ENCODE measurements at regions not wholly inside any gene's neighbourhood (a gene's known extent, or its start where the extent isn't known, plus 50 kb on each side); places are given as distances from the start of the nearest gene placed in this dataset.

- no peak for TF ChIP-seq TCF7L2 (IDR thresholded peaks at IDR 0.05; ENCODE audit: borderline replicate concordance, extremely low read depth, insufficient read depth, insufficient read length)
- TF ChIP-seq, protein P1, sequence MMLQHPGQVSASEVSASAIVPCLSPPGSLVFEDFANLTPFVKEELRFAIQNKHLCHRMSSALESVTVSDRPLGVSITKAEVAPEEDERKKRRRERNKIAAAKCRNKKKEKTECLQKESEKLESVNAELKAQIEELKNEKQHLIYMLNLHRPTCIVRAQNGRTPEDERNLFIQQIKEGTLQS (IDR thresholded peaks at IDR 0.05) = no peak
- no peak for TF ChIP-seq SP1 (IDR thresholded peaks at IDR 0.05; ENCODE audit: low read depth)
- TF ChIP-seq ZNF274 (IDR thresholded peaks at IDR 0.05; ENCODE audit: low read depth, low read length) = no peak
Measured at GRCh38 chrX:138014577-138014976, 448.6 kb downstream of the ZIC3 start (continued).

DNA sequence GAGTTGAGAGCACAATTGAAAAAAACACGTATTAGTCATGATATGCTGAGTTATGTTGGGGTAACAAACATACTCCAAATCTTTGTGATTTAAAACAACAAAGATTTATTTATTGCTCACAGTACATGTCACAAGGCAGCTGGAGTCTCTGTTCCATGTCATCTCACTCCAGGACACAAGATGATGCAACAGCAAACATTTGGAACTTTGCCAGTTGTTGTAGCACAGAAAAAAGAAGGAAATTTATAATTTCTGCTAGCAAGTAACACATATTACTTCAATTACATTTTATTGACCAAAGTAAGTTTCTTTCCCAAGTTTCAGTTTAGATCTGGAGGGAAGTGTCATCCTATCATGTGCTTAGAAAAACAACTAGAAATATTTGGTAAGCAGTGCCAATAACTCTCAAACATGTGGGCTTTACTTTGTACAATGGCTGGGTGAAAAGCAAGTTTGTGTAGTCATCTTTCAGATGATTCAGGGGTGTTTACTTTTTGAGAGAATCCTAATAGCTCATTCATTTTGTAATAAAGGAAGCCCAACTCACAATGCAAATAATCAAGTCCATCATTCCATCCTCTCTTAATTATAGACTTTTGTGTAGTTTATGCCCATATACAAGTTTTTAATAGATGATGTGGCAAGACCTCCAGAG is 452.3 kb downstream of the ZIC3 start:
- Histone ChIP-seq H3K9ac (ENCODE audit: low read length) (no peak overlapping the region), H3K9me3 (ENCODE audit: control insufficient read depth in 1 of 2, insufficient read depth in 1 of 2, low read depth in 1 of 2, low read length in 2 of 2) (no peaks in the 10 kb centered on the region), H2AFZ (ENCODE audit: low read depth, low read length, poor library complexity, severe bottlenecking) (no peak overlapping the region), H3K4me1 (ENCODE audit: control insufficient read depth in 1 of 2, insufficient read depth in 2 of 2, low read length in 2 of 2) (no peaks in the 10 kb centered on the region), H3K9me2 (ENCODE audit: insufficient read depth) (no peaks in the 10 kb centered on the region), H3K4me2 (ENCODE audit: low read length) (no peak overlapping the region), H3K4me3 (replicated peaks in 1 of 2; ENCODE audit: low read depth in 1 of 2, low read length in 2 of 2) (no peak overlapping the region), H3K27ac (ENCODE audit: low read depth, low read length) (no peak overlapping the region), H4K20me1 (ENCODE audit: insufficient read depth) (no peaks in the 10 kb centered on the region), H3K79me2 (ENCODE audit: insufficient read depth, low read length) (no peaks in the 10 kb centered on the region), H3K27me3 (ENCODE audit: insufficient read depth, low read length) (no peaks in the 10 kb centered on the region), H3K36me3 (ENCODE audit: control insufficient read depth in 1 of 2, insufficient read depth in 2 of 2, low read length in 2 of 2) (no peaks in the 10 kb centered on the region)
- BruUV-seq (replicated peaks) = no TSS peak
- RAD21 ChIA-PET (ENCODE audit: low non-redundant PET in 1 of 2, low total read pairs in 2 of 2, uncharacterized antibody in 2 of 2, unreplicated experiment in 2 of 2) = no interaction called here
- TF ChIP-seq, protein P2, sequence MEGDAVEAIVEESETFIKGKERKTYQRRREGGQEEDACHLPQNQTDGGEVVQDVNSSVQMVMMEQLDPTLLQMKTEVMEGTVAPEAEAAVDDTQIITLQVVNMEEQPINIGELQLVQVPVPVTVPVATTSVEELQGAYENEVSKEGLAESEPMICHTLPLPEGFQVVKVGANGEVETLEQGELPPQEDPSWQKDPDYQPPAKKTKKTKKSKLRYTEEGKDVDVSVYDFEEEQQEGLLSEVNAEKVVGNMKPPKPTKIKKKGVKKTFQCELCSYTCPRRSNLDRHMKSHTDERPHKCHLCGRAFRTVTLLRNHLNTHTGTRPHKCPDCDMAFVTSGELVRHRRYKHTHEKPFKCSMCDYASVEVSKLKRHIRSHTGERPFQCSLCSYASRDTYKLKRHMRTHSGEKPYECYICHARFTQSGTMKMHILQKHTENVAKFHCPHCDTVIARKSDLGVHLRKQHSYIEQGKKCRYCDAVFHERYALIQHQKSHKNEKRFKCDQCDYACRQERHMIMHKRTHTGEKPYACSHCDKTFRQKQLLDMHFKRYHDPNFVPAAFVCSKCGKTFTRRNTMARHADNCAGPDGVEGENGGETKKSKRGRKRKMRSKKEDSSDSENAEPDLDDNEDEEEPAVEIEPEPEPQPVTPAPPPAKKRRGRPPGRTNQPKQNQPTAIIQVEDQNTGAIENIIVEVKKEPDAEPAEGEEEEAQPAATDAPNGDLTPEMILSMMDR (IDR thresholded peaks at IDR 0.05 in 2 of 3, conservative IDR thresholded peaks at IDR 0.05 in 1 of 3; ENCODE audit: borderline replicate concordance in 1 of 3, insufficient read depth in 1 of 3, low read depth in 2 of 3, low read length in 2 of 3) = no peak
- TF ChIP-seq ELF1 (IDR thresholded peaks at IDR 0.05; ENCODE audit: borderline replicate concordance, low read depth) (no peak), ZFX (IDR thresholded peaks at IDR 0.05) (no peak), CBX3 (IDR thresholded peaks at IDR 0.05; ENCODE audit: low read depth) (no peak), EZH2 (IDR thresholded peaks at IDR 0.05) (no peak), EGR1 (IDR thresholded peaks at IDR 0.05; ENCODE audit: low read depth) (no peak), YY1 (IDR thresholded peaks at IDR 0.05; ENCODE audit: extremely low read depth, insufficient replicate concordance, low read depth, low read length) (no peak), POLR2AphosphoS5 (IDR thresholded peaks at IDR 0.05; ENCODE audit: low read depth, low read length) (no peak), EZH2phosphoT487 (IDR thresholded peaks at IDR 0.05; ENCODE audit: borderline replicate concordance) (no peak), SP1 (IDR thresholded peaks at IDR 0.05; ENCODE audit: low read depth) (no peak), CEBPB (IDR thresholded peaks at IDR 0.05; ENCODE audit: low read depth) (no peak), SRF (IDR thresholded peaks at IDR 0.05; ENCODE audit: low read depth) (no peak), TCF7L2 (IDR thresholded peaks at IDR 0.05; ENCODE audit: borderline replicate concordance, extremely low read depth, insufficient read depth, insufficient read length) (no peak), ZBTB33 (IDR thresholded peaks at IDR 0.05; ENCODE audit: extremely low read depth, insufficient replicate concordance, low read length) (no peak), ZNF274 (IDR thresholded peaks at IDR 0.05; ENCODE audit: low read depth, low read length) (no peak), JUND (IDR thresholded peaks at IDR 0.05) (no peak)
- TF ChIP-seq, protein P3, sequence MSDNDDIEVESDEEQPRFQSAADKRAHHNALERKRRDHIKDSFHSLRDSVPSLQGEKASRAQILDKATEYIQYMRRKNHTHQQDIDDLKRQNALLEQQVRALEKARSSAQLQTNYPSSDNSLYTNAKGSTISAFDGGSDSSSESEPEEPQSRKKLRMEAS (IDR thresholded peaks at IDR 0.05) = no peak
- TF ChIP-seq, protein P1 (IDR thresholded peaks at IDR 0.05) = no peak
- no peak for ATAC-seq
- no peak for DNase-seq (ENCODE audit: low read depth, low spot score)
- POLR2A ChIA-PET = no interaction called here
- intact Hi-C loops (cut with micrococcal nuclease) = no loop called here
- CTCF ChIA-PET = no interaction called here
